ENCODE measurements at regions not wholly inside any gene's neighbourhood (a gene's known extent, or its start where the extent isn't known, plus 50 kb on each side); places are given as distances from the start of the nearest gene placed in this dataset.

DNA sequence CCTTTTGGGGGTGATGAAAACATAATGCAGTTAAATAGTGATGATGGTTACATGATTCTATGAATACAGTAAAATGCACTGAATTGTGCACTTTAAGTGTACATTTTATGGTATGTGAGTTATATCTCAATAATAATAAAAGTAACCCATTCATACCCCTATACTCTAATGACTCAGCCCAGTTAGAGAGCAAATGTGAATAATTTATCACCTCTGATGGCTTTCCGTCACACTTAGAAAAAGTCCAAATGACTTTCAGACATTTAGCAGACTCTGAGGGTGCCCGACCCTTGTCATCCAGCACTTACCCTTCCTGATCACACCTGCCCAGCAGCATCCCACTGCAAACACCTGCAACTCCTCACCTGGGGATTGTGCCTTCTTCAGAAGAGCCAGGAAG, 148.1 kb upstream of the MAF start:
- TF ChIP-seq, protein P1, sequence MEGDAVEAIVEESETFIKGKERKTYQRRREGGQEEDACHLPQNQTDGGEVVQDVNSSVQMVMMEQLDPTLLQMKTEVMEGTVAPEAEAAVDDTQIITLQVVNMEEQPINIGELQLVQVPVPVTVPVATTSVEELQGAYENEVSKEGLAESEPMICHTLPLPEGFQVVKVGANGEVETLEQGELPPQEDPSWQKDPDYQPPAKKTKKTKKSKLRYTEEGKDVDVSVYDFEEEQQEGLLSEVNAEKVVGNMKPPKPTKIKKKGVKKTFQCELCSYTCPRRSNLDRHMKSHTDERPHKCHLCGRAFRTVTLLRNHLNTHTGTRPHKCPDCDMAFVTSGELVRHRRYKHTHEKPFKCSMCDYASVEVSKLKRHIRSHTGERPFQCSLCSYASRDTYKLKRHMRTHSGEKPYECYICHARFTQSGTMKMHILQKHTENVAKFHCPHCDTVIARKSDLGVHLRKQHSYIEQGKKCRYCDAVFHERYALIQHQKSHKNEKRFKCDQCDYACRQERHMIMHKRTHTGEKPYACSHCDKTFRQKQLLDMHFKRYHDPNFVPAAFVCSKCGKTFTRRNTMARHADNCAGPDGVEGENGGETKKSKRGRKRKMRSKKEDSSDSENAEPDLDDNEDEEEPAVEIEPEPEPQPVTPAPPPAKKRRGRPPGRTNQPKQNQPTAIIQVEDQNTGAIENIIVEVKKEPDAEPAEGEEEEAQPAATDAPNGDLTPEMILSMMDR (IDR thresholded peaks at IDR 0.05), result no peak
- no peak for TF ChIP-seq POLR2A (IDR thresholded peaks at IDR 0.05)

Data from lower leg skin (tissue), 3 donors.